Heart left ventricle (tissue), 16 donors: ENCODE measurements at regions not wholly inside any gene's neighbourhood (a gene's known extent, or its start where the extent isn't known, plus 50 kb on each side); places are given as distances from the start of the nearest gene placed in this dataset.
"Not testable (repeated sequence)": the region's sequence is repeated elsewhere in the genome, so short reads cannot be mapped to it uniquely, and the experiment has no call there.

Experiments used
- ATAC-seq, 4 donors: fragments of 200-7000 bp; cut with Tn5 transposase; one replicate each; pipeline ENCODE4 v1.9.1; 2020 to 2022; ENCODE audit warnings: moderate library complexity in 4 of 4, mild to moderate bottlenecking in 3 of 4, moderate number of reproducible peaks in 1 of 4
- DNase-seq, 5 donors: peaks; one replicate each; pipeline ENCODE4 v3.0.0-alpha.2; 2020
- H3K27ac ChIP-seq, 12 donors: fragments of 200-600 bp; sonication (generic) in 4 of 12; one replicate each; pipeline versions ENCODE4 v1.5.0 to v1.8.0; 2016 to 2022; ENCODE audit warnings: mild to moderate bottlenecking in 2 of 12
- H3K27me3 ChIP-seq, 9 donors: fragments of 200-600 bp; sonication (generic) in 2 of 9; one replicate each; pipeline versions ENCODE4 v1.5.1 to v1.8.0; 2016 to 2022; ENCODE audit warnings: mild to moderate bottlenecking in 3 of 9
- H3K36me3 ChIP-seq, 9 donors: fragments of 200-600 bp; sonication (generic) in 2 of 9; one replicate each; pipeline versions ENCODE4 v1.5.0 to v1.8.0; 2018 to 2022; ENCODE audit warnings: mild to moderate bottlenecking in 2 of 9
- H3K4me1 ChIP-seq, 12 donors: fragments of 200-600 bp; sonication (generic) in 4 of 12; one replicate each; pipeline versions ENCODE4 v1.5.0 to v1.8.0; 2016 to 2022; ENCODE audit warnings: mild to moderate bottlenecking in 3 of 12
- H3K4me3 ChIP-seq, 12 donors: fragments of 200-600 bp; sonication (generic) in 4 of 12; one replicate each; pipeline versions ENCODE4 v1.5.0 to v1.8.0; 2017 to 2022; ENCODE audit warnings: mild to moderate bottlenecking in 9 of 12, moderate library complexity in 4 of 12
- H3K9me3 ChIP-seq, 12 donors: fragments of 200-600 bp; sonication (generic) in 4 of 12; one replicate each; pipeline versions ENCODE4 v1.5.0 to v1.8.0; 2016 to 2022; ENCODE audit warnings: mild to moderate bottlenecking in 1 of 12
- CTCF ChIP-seq, 12 donors: fragments of 200-600 bp; sonication (generic) in 4 of 12; IDR thresholded peaks; one replicate each; pipeline versions ENCODE4 v1.5.0 to v1.8.0; 2018 to 2022; ENCODE audit warnings: antibody characterized with exemption in 12 of 12, mild to moderate bottlenecking in 5 of 12
- POLR2A ChIP-seq, 2 donors: fragments of 450-650 bp; IDR thresholded peaks; one replicate each; pipeline ENCODE4 v1.6.1; 2017; ENCODE audit warnings: antibody characterized with exemption in 2 of 2, mild to moderate bottlenecking in 2 of 2, moderate library complexity in 2 of 2
- WGBS, 4 donors: extraction: QIAGEN DNeasy Blood & Tissue Kit in 2 of 4; methylation state at CpG; one replicate each; pipeline versions ENCODE4 v1.1.5 to v1.1.7; 2013 to 2018; 5-methylcytosine and 5-hydroxymethylcytosine counted together
- intact Hi-C, 10 donors: fragments of 100-400 bp; cut with DNase I; formaldehyde crosslinking; loops; one replicate each; pipeline versions ENCODE4 v1.11.1 to v1.14.2; 2022
- donor health status: ischemic (EF 13 %, LVEDD 7.1; RV severe dilation, severe dysfunction).
- donor health status: healthy with polysubstance abuse.
- donor health status: DM: no; HTN: yes; CAD: no.
- donor health status: DM: no; HTN: no; CAD: no.
- donor health status: ischemic (EF 25% LVEDD 6.9; RV normal size, moderate dysfunction).
- donor health status: ischemic (EF 25% LVEDD 5.7; RV mildly dilated, moderate dysfunction).
- donor health status: healthy.
- donor health status: DM: yes; HTN: yes; CAD: no.
- donor health status: ischemic (EF 35%, LVEDD 5.7; RV mildly dilated, moderate dysfunction).
- donor health status: nonischemic (EF 11% LVEDD 7.7; RV severe dilation, severe dysfunction).
- donor health status: DM: yes; HTN: yes; CAD: no.
- donor health status: PGD.
- donor health status: ischemic (EF 29% LVEDD 5.4; RV normal size, mild dysfunction).
- donor health status: nonischemic (EF 23%, LVEDD 6.1; RV moderate dilation, normal function).

GRCh38 chr2:104944495-104944894, 90.6 kb downstream of the POU3F3 start:
- no peak for ATAC-seq
- TF ChIP-seq POLR2A (IDR thresholded peaks at IDR 0.05), result no peak
- TF ChIP-seq CTCF (IDR thresholded peaks at IDR 0.05), result peak in 7 of 12 donors; percentile 11 to 30 (median 17)
- Histone ChIP-seq H3K9me3 (no peaks in the 10 kb centered on the region), H3K4me1 (no peaks in the 10 kb centered on the region), H3K27me3 (peaks cover 0 to 67% (median 4%) of the 10 kb centered on the region in 9 donors), H3K36me3 (no peaks in the 10 kb centered on the region), H3K27ac (no peak overlapping the region), H3K4me3 (no peak overlapping the region)
- DNase-seq, result no peak
- intact Hi-C loops, result no loop called here
- WGBS, 4 donors, result 54 to 65% (median 60%) methylated on average over 1 of the region's 1 CpG

DNA sequence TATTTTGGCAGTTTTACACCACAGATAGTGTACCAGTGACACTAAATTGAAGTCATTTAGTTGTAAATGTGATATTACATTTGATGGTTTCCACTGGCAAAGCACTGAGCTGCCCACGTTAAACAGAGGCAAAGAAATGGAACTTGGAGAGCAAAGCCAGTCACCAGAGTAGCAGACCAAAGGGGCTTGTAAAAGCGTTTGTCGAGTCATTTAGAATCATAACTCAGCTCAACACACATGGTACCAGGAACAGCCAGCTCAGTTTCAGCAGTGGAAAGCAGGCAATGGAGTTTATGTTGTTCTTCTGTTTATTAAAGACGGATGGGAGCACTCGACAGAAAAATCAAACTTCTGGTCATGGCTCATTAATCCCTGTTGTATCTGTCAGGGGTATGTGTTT, 91.2 kb downstream of the POU3F3 start:
- TF ChIP-seq CTCF (IDR thresholded peaks at IDR 0.05) (no peak), POLR2A (IDR thresholded peaks at IDR 0.05) (no peak)
- DNase-seq (no peak), ATAC-seq (no peak)
- no peaks in the 10 kb centered on the region for H3K9me3 ChIP-seq
- no peak overlapping the region for H3K4me3 ChIP-seq
- H3K27ac ChIP-seq, result no peak overlapping the region
- intact Hi-C loops, result no loop called here
- H3K27me3 ChIP-seq, result peaks cover 0 to 69% (median 4%) of the 10 kb centered on the region in 9 donors
- no peaks in the 10 kb centered on the region for H3K4me1 ChIP-seq
- 64 to 79% (median 71%) methylated on average over 5 of the region's 5 CpGs for WGBS, 4 donors
- H3K36me3 ChIP-seq, result no peaks in the 10 kb centered on the region

- intact Hi-C loops, result no loop called here
- no peak for DNase-seq
- Histone ChIP-seq H3K4me3 (no peak overlapping the region), H3K36me3 (no peaks in the 10 kb centered on the region), H3K27ac (no peak overlapping the region), H3K9me3 (no peaks in the 10 kb centered on the region), H3K4me1 (no peaks in the 10 kb centered on the region), H3K27me3 (peaks cover 0 to 62% (median 4%) of the 10 kb centered on the region in 9 donors)
- ATAC-seq, result no peak
- 42 to 65% (median 61%) methylated on average over 3 of the region's 3 CpGs for WGBS, 4 donors
- TF ChIP-seq CTCF (IDR thresholded peaks at IDR 0.05) (no peak), POLR2A (IDR thresholded peaks at IDR 0.05) (no peak)
Observed at GRCh38 chr2:104945866-104946265, 92.0 kb downstream of the POU3F3 start.

- WGBS, 4 donors, result 74 to 78% (median 77%) methylated on average over 6 to 7 of the region's 7 CpGs
- ATAC-seq, H3K36me3 ChIP-seq, DNase-seq, intact Hi-C loops, H3K9me3 ChIP-seq, H3K4me3 ChIP-seq, H3K27ac ChIP-seq, H3K4me1 ChIP-seq: not testable (repeated sequence)
- H3K27me3 ChIP-seq, result peaks cover 0 to 48% (median 4%) of the 10 kb centered on the region in 9 donors
Observed at GRCh38 chr2:104947456-104947855, 90.4 kb upstream of the MRPS9 start.

GRCh38 chr2:104952976-104953375, 84.9 kb upstream of the MRPS9 start:
- intact Hi-C loops, result no loop called here
- ATAC-seq, result no peak
- WGBS, 4 donors, result 84 to 88% (median 87%) methylated on average over 4 of the region's 4 CpGs
- no peaks in the 10 kb centered on the region for H3K4me1 ChIP-seq
- H3K27ac ChIP-seq, result no peak overlapping the region
- no peak for DNase-seq
- H3K27me3 ChIP-seq, result peaks cover 0 to 11% (median 0%) of the 10 kb centered on the region in 9 donors
- H3K4me3 ChIP-seq, result no peak overlapping the region
- H3K36me3 ChIP-seq, result no peaks in the 10 kb centered on the region
- peaks cover 0 to 8% (median 0%) of the 10 kb centered on the region in 12 donors for H3K9me3 ChIP-seq
- TF ChIP-seq POLR2A (IDR thresholded peaks at IDR 0.05) (no peak), CTCF (IDR thresholded peaks at IDR 0.05) (no peak)
